ENCODE measurements at regions not wholly inside any gene's neighbourhood (a gene's known extent, or its start where the extent isn't known, plus 50 kb on each side); places are given as distances from the start of the nearest gene placed in this dataset.

GRCh38 chr12:72957454-72957853 is 685.3 kb downstream of the TRHDE start:
- TF ChIP-seq CTCF (optimal IDR thresholded peaks at IDR 0.05 in 1 of 3, IDR thresholded peaks at IDR 0.05 in 1 of 3, conservative IDR thresholded peaks at IDR 0.05 in 1 of 3; ENCODE audit: extremely low read depth in 1 of 3, insufficient read depth in 2 of 3, low read length in 3 of 3) (no peak), EZH2 (IDR thresholded peaks at IDR 0.05; ENCODE audit: low read length) (no peak)

Data from keratinocyte (primary cell).